GM18519 (cell line): ENCODE measurements at regions not wholly inside any gene's neighbourhood (a gene's known extent, or its start where the extent isn't known, plus 50 kb on each side); places are given as distances from the start of the nearest gene placed in this dataset.
"Not testable (repeated sequence)": the region's sequence is repeated elsewhere in the genome, so short reads cannot be mapped to it uniquely, and the experiment has no call there.

Source experiments
- ATAC-seq: cut with Tn5 transposase; IDR thresholded peaks from one replicate; pipeline ENCODE4 v1.9.1; 2021; ENCODE audit warnings: mild to moderate bottlenecking, moderate library complexity; ENCODE audit not compliant: unreplicated experiment, low FRiP score

DNA sequence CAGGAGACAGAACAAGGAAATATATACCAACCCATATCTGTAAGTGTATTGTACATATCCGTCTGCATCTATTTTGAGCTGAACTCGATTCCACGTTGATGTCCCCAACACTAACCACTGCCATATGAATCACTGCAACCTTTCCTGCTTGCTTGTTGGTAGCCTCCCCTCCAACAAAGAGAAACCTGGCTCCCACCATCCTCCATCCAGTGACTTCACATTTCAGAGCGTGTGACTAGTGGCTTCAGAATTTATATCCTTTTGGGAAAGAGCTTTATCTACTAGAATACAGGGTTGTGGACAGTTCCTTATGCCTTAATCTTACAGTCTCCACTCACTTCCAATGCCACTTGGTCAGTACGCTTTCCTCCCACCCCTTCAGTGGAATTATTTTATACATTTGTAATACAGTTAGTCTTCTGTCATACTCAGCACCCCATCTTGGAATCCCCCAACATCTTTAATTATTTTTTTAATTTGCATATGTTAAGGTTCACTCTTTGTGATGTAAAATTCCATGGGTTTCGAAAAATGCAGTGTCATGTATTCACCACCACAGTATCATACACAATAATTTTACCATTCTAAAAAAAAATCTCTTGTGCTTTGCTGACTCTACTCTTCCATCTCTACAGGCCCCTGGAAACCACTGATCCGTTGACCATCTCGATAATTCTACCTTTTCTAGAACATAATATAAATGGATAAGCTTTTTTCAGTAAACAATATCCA, 264.7 kb downstream of the BCL2L11 start:
- not testable (repeated sequence) for ATAC-seq

DNA sequence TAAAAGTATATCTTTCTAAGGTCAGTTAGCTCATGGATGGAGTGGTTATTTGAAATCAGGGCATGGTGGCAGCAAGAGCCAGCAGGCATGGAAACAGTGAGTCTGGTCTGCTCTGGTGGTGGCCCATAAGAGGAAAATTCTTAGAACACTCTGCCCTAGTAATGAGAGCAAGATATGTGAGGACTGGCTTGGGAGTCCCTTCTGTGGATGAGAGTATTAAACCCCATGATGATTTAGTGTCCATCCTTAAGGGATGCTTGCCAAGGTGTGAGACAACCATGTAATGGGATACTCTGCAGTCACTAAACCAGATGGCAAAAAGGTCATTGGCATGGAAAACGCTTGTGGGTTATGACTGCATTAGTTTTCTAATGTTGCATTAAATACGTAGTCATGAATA, 269.9 kb downstream of the BCL2L11 start:
- ATAC-seq, result not testable (repeated sequence)

DNA sequence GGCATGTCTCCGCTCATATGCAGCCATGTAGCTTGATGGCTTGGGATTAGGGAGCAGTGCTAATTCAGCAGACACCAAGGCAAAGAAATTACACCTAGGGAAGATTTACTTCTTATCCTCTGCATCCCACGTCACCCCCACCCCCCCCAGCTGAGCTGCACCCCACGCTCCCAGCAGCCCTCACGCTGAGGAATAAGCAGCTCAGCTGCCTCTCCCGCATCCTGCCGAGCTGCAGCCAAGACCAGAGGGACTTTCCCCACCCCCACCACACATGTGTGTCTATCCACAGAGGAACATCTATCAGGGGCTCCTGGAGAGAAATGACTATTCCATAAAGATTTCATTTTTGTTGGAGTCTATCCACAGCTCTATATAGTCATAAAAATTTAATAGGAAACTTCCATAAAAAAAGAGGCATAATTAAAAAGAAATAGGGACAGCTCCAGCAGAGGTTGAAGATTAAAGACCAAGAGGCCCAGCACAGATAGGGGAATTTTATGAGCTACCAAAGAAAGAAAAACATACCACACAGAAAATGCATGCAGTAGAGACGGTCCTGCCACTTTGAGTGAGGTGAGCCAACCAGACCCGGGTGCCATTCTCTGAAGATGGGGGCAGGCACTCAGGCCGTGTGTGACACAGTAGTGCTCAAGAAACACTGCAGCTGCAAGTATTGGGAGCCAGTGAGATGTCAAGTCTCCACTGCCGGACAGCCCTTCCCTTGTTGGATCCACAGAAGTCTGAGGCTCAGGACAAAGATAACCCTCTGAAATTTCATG, 274.8 kb downstream of the BCL2L11 start:
- ATAC-seq, result not testable (repeated sequence)

DNA sequence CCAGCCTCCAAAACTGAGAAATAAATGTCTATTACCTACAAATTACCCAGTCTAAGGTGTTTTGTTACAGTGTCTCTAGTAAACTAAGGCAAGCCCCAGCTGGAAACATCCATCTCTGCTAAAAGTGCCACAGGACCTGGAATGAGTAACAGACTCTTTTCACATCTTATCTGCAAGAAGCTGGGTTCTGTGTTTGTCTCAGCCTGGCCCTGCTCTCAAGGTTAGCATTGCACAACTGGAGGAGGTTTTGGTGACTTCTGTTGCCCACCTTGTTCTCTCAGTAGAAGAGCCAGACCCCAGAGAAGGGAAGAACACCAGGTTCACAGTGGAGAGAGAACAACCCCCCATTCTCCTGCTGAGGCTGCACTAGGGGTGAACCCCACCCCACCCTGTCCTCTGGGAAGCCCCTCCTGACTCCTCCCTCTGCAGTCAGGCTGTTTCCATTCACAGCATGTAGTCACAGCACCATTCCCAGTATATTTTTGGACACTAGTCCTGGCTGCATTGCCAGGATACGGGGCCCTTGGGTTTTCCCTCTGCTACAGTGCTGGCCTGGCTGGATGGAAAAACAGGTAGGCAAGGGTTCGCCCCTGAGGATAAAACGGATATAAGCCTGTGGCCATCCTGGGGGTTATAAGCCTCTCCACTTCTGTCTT, 280.0 kb downstream of the BCL2L11 start:
- ATAC-seq, result not testable (repeated sequence)

DNA sequence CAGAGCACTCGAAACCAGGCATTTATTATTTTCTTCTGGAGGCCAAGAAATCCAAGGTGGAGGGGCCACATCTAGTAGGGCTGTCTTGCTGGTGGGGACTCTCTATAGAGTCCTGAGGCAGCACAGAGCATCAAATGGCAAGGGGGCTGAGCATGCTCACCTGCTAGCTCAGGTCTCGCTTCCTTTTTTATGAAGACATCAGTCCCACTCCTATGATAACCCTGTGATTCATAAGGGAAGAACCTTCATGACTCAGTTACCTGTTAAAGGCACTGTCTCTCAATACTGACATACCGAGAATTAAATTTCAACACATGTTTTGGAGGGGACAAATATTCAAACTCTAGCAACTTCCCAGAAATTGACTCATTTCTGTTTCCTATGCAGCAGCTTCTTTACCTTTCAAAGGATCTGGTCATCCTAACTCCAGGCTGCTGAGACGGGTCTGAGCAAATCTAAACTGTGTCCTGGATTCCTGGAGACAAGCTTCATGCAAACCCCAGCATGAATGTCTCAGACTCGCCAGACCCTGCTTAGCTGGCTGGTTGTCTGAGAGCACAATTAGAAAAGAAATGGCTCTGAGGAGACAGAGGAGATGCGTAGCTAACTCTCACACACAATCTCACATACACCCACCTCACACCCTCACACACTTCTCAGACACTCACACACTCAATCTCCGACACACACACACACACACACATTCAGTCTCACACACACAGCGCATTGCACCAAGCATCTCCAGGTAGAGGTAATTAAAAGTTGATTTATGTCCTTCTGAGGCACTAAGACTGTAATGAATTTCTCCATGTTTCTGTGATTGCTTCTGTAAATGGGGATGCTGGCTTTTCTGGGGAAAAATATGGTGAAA, 280.8 kb downstream of the BCL2L11 start:
- ATAC-seq, result not testable (repeated sequence)

DNA sequence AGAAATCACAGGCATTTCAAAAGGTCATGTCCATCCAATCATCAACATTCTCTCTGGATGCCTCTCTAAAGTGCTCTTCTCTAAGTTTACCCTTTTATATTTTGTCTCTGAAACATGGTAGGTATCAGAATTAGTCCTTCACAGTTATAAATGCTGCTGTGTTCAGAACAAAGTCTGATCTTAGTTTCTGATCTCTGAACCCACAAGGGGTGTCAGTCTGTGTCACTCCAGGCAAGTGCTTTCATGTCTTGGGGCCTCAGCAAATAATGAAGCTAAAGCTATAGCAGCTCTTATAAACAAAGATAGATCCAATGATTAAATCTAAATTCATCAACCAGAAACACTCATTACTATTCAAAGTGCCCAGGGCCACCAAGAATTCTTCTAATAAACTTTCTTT, 281.7 kb downstream of the BCL2L11 start:
- not testable (repeated sequence) for ATAC-seq

DNA sequence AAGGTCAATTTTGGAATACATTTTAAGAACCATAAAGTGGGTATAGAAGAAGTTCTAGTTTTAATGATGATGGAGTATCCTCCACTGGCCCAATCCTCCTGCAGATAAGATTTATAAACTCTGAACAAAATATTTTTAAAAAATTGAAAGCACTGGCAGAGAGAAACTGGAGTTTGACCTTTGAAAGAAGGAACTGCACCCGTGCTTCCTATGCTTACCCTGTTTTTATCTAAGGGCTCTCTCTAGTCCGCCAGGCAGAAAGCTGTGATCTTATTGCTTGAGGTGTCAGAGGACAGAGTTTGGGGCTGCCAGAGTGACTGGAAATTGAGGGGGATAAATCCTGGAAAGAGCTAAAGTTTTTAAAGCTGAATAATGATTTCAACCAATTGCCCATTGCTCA, 282.6 kb downstream of the BCL2L11 start:
- not testable (repeated sequence) for ATAC-seq

DNA sequence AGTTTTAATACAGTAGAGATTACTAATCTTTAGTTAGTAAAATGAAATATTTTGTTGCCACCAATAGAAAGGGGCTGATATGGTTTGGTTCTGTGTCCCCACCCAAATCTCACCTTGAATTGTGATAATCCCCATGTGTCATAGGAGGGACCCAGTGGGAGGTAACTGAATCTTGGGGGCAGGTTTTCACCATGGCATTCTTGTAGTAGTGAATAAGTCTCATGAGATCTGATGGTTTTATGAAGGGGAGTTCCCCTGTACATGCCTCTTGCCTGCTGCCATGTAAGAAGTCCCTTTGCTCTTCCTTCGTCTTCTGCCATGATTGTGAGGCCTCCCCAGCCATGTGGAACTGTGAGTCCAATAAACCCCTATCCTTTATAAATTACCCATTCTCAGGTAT, 285.9 kb downstream of the BCL2L11 start:
- not testable (repeated sequence) for ATAC-seq

DNA sequence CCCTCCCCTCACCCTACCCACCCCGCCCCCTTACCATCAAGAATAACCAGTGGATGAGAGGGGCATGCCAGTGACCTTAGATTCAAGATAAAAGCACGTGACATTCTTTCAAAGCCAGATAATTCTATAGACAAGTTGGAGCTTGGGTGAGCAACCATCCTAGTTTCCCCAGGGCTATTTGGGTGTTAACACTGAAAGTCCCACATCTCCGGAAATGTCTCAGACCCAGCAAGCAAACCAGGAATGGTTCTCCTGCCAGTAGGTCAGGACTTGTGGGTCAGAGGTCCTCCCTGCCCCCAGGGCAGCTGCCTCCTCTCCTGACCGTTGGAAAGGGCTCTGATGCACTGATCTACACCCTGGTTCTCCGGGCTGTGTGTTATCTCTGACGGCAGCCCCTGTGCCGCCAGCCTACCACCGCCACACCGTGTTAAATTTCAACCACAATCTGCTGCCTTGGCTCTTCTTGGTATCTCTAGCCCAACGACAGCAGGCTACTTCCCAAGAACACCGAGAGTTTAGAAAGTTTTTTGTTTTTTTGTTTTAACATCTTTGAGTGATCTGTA, 287.0 kb downstream of the BCL2L11 start:
- ATAC-seq, result not testable (repeated sequence)

DNA sequence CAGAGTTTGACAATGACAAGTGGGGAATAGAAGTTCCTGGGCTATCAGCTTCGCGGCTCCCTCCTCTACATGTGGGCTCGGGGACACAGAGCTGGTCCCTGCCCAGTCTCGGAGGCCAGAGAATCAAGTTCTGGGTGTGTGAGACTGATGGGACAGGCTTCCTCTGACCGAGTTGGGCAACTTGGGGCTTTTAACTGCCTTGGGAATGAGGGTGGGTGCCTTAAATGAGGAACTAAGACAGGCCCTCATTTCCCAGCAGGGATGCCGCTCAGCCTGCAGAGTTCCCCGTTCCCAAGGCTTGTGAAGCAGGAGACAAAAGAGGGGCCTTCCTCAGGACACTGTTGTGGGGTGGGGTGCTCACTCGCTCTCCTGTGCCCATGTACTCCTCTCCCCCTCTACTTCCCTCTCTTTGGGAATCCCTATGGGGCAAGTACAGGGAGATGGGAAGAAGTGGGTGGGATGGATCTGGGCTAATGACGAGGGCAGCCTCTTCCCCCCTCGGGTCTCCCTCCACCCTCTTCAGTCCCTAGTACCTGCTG, 290.2 kb downstream of the BCL2L11 start:
- not testable (repeated sequence) for ATAC-seq

DNA sequence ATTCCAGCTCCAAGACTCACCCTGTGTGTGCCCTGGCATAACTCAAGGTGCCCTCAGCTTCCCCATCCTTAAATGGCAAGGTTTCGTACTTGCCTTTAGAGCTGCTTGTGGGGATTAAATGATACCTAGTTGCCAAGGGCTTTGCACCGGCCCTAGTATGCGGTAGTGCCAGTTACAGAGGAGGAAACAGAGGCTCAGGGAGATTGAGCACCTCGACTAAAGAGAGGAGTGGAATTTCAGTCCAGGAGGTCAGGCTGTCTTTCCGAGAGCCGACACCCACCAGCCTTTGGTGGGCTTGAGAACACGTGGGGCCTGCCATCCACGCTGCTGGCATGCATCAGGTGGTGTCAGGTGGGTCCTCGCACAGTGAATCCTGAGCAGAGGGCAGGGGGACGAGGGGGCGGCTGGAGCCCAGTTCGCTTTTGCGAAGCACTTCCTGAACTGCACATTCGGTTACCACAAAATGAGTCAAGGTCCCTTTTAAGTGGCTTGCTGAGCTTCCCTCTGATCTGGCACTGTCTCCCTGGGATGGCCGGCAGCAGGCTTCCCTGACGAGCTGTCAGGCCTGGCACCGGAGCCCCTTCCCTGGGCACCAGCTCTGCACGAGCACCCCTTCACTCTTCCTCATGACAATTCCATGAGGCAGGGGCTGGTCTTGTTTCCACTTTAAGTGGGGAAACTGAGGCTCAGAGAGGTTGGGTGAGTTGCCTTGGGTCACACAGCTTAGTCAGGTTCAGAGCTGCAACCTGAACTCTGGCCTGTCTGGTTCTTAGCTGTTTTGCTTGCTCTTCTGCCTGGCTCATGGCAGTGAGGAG, 291.4 kb downstream of the BCL2L11 start:
- ATAC-seq, result not testable (repeated sequence)

DNA sequence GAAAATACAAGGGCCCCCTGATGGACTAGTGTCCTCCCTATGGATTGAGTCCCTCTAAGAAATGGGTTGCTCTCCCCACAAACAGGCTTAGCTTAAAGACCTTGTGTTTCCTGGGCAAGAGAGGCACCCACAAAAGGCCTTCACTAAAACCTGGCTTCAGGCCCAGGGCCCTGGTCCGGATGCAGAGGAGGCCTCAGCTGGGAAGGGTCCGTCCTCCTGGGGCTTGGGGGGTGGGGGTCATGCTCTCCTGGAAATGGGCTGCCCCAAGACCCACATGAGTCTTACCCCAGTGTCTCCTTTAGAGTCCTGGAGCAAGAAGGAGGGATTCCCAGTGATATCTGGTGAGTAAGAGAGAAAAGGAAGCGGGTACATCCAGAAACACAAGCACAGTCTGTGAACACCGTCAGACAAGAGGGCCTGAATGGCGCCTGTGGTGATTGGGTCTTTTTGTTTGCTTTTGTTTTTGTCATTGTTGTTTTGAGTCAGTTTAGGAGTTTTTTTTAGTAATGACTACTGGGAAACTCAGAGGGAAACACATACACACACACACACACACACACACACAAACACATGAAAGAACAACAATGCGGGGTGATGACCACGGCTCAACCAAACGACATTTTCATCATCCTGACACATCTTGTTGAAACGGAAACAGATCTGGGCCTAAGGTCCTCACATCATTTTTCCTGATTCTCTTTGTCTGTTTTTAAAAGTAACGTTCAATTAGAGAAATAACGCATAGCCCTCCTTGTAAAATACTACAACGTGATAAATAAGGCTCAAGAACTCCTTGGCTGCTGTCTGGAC, 292.3 kb downstream of the BCL2L11 start:
- not testable (repeated sequence) for ATAC-seq

DNA sequence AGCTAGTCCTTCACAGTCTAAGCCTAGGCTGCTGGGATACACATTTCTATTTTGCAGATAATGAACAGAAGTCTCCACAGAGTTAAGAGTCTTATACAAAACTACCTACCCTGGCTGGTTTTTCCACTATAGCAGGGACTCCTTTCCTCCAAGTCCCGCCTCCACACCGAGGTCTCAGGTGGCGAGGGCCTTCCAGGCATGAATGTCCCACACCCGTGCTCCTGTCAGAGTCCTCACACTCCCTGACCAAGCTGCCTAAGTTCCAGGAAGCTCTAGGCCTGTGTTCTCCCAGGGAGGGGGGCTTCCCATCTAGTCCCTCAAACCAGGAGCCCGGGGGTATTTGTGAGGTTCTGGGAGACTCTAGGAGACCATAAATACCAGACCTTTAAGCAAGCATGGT, 293.2 kb downstream of the BCL2L11 start:
- not testable (repeated sequence) for ATAC-seq

DNA sequence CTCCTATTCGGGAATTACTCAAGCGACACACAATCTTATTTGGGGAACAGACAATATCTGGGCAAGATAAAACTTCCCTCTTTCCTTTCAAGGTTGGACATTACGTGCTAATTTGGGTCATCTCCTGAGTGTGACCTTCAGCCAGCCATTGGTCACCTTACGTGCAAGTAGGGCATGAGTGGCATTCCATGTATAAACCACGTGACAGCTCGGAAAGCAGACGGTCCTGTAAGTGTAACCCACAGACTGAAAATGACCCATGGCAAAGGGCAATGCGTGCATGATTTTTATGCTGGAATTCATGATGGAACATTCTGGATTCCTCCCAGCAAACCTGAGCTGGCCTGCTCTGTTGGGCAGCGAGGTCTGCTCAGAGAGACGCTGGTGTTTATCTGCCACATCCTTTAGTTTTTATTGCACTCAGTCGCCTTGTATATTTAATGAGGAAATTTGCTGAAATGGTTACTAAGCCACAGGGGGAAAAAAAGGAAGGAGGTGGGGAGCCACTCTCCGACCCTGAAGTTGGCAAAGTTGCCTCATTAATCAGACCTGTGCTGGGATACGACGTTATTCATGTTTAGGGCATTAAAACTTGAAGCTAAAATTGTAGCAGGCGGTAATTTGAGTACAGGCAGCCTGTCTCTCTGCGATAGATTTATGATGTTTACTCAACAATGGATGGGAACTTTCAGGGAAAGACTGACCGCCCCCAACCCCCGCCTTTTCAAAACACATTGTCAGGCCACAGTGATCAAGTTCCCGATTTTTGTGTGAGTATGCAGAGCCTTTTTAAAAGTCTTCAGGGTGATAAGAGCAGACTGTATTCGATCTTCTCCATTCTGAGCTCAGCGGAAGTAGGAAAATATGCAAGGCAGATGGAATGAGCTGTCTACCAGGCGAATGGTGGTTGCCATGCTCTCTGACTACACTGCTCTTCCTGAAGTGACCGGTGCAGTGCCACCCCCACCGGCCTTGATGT, 295.3 kb downstream of the BCL2L11 start:
- ATAC-seq, result not testable (repeated sequence)

DNA sequence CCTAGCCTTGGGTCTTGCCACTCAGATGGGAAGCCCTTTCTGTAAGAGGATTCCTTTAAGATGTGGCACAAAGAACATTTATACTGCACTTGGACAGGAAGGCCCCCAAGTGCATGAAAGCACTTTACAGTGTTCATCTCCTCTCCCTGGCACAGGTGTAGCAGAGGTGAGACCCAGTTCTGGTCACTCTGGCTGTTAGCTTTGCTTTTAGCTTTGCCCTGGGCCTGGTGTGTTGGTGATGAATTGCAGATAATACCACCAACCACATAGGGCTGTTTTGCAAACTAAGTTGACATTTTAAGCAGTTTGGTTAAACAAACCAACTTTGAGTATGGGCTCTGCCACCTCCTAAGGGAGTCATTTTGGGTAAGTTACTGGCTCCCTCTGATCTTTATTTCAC, 296.3 kb downstream of the BCL2L11 start:
- ATAC-seq, result not testable (repeated sequence)

DNA sequence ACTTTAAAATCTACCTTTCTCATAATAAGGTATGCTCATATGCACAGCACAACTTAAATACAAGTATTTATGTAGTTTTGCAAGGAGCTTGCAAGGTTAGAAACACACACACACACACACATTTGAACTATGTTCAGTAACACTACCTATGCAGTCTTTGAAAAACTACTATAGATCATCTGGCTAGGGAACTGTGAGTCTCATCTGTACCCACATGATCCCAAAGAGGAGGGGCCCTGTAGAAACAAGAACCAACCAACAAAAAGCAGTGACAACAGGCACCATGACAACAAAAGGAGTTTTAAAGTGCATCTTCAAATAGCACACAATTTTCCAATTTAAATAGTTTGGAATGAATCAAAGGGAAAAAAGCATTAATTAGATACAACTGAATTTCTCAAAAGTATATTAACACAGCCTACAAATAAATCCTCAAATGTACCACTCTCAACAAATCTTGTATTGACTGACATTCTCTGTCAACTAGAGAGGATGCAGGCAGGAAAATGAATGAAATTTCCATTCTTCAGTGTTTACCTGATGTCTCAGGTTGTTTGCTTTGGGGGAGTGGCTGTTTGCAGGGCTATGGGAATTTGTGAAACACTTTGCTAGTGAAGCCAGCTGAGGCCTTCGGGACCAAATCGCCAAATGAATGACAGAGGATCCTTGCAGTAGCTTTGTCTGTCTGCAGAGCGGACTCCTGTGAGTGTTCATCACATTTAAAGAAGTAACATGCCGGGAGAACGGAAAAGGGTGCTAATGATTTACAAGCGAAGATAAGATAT, 297.6 kb downstream of the BCL2L11 start:
- ATAC-seq, result not testable (repeated sequence)
